ENCODE measurements at regions not wholly inside any gene's neighbourhood (a gene's known extent, or its start where the extent isn't known, plus 50 kb on each side); places are given as distances from the start of the nearest gene placed in this dataset.

DNA sequence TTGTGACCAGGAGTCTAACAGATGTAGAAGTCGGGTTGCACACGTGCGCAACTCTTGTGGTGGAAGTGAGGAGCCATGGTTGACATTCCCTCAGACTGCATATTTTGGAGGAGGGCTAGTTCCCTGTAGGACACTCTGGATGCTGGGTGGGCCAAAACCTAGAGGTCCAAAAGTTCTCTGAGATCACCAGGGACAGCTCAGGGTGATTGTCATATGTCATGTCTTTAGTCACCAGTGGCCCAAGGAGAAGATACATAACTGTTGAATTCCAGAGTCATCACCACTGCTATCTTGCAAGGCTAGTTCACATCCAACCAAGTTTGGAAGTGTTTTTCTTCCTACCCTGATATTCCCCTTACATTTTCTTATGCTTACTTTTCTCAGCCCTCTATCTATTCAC is 95.2 kb upstream of the C3orf80 start:
- no peak overlapping the region for H2AFZ ChIP-seq (ENCODE audit: low read length)
- no peak overlapping the region for H3K27ac ChIP-seq (replicated peaks; ENCODE audit: low read length)
- H2BK15ac ChIP-seq (ENCODE audit: low read length): no peak overlapping the region
- no peaks in the 10 kb centered on the region for H3K79me1 ChIP-seq (ENCODE audit: low read depth, low read length)
- peaks cover 0 to 1% of the 10 kb centered on the region in 2 donors for H3K9me3 ChIP-seq (replicated peaks in 1 of 2; ENCODE audit: control insufficient read depth in 2 of 2, insufficient read depth in 1 of 2, low read depth in 1 of 2, low read length in 2 of 2)
- no peaks in the 10 kb centered on the region for H3K36me3 ChIP-seq (replicated peaks in 1 of 2; ENCODE audit: control insufficient read depth in 2 of 2, insufficient read depth in 2 of 2, low read length in 2 of 2)
- no peak overlapping the region for H4K91ac ChIP-seq (ENCODE audit: low read depth, low read length, poor library complexity)
- H2BK120ac ChIP-seq (ENCODE audit: low read depth, low read length): no peak overlapping the region
- WGBS, 2 donors (ENCODE audit: extremely low coverage in 2 of 2, insufficient read length in 2 of 2, insufficient replicate concordance in 1 of 2): no CpG with 5 or more reads among the region's 3 CpGs
- no peak overlapping the region for H3K4me2 ChIP-seq (ENCODE audit: insufficient read depth, low read length, poor library complexity, severe bottlenecking)
- no peak overlapping the region for H3K14ac ChIP-seq (ENCODE audit: low read length)
- H2AK5ac ChIP-seq (ENCODE audit: low read depth, low read length): no peak overlapping the region
- H3K27me3 ChIP-seq (ENCODE audit: control insufficient read depth in 3 of 3, insufficient read depth in 3 of 3, low read depth in 1 of 3, low read length in 3 of 3): no peaks in the 10 kb centered on the region
- H4K8ac ChIP-seq (ENCODE audit: low read depth, low read length): no peak overlapping the region
- H2BK12ac ChIP-seq (ENCODE audit: low read length): no peak overlapping the region
- H3K23ac ChIP-seq (ENCODE audit: low read depth, low read length, poor library complexity): no peak overlapping the region
- H3K9ac ChIP-seq (ENCODE audit: low read depth, low read length, poor library complexity): no peak overlapping the region
- no peak overlapping the region for H3K4me3 ChIP-seq (ENCODE audit: low read length in 2 of 2)
- no peak overlapping the region for H3K18ac ChIP-seq (ENCODE audit: low read length)
- no peak for DNase-seq (ENCODE audit: low spot score)
- no peaks in the 10 kb centered on the region for H3K4me1 ChIP-seq (ENCODE audit: control insufficient read depth in 2 of 2, insufficient read depth in 1 of 2, low read depth in 1 of 2, low read length in 2 of 2)
- no peak overlapping the region for H2BK5ac ChIP-seq (ENCODE audit: low read length)
- H3K4ac ChIP-seq (ENCODE audit: low read length): no peak overlapping the region

DNA sequence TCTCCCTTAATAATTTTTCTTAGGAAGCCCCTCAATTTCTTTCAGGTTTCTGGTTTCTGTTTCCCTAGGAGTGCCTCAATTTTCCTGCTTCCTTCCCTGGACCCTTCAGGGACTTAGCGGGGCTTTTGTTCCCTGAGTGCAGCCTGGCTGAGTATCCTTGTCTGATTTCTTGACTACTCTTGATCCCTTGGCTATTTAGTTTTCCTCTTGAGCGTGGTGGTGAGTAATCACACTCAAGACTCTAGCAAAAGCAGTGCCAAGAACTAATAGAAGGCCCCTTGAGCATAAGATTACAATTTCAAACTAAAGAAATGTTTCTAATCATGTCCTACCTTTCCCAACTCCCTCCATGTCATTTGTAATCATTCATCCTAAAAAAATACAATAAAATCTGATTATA is 94.3 kb upstream of the C3orf80 start:
- Histone ChIP-seq H2BK15ac (ENCODE audit: low read length) (no peak overlapping the region), H3K27ac (replicated peaks; ENCODE audit: low read length) (no peak overlapping the region), H4K91ac (ENCODE audit: low read depth, low read length, poor library complexity) (no peak overlapping the region), H3K4me3 (ENCODE audit: low read length in 2 of 2) (no peak overlapping the region), H3K9ac (ENCODE audit: low read depth, low read length, poor library complexity) (no peak overlapping the region), H3K14ac (ENCODE audit: low read length) (no peak overlapping the region), H3K36me3 (replicated peaks in 1 of 2; ENCODE audit: control insufficient read depth in 2 of 2, insufficient read depth in 2 of 2, low read length in 2 of 2) (no peaks in the 10 kb centered on the region), H4K8ac (ENCODE audit: low read depth, low read length) (no peak overlapping the region), H3K4ac (ENCODE audit: low read length) (no peak overlapping the region), H2BK5ac (ENCODE audit: low read length) (no peak overlapping the region), H3K27me3 (ENCODE audit: control insufficient read depth in 3 of 3, insufficient read depth in 3 of 3, low read depth in 1 of 3, low read length in 3 of 3) (no peaks in the 10 kb centered on the region), H2AFZ (ENCODE audit: low read length) (no peak overlapping the region), H3K4me1 (ENCODE audit: control insufficient read depth in 2 of 2, insufficient read depth in 1 of 2, low read depth in 1 of 2, low read length in 2 of 2) (no peaks in the 10 kb centered on the region), H3K4me2 (ENCODE audit: insufficient read depth, low read length, poor library complexity, severe bottlenecking) (no peak overlapping the region), H2AK5ac (ENCODE audit: low read depth, low read length) (no peak overlapping the region), H3K9me3 (replicated peaks in 1 of 2; ENCODE audit: control insufficient read depth in 2 of 2, insufficient read depth in 1 of 2, low read depth in 1 of 2, low read length in 2 of 2) (peaks cover 0 to 1% of the 10 kb centered on the region in 2 donors), H2BK120ac (ENCODE audit: low read depth, low read length) (no peak overlapping the region), H3K18ac (ENCODE audit: low read length) (no peak overlapping the region), H3K23ac (ENCODE audit: low read depth, low read length, poor library complexity) (no peak overlapping the region), H3K79me1 (ENCODE audit: low read depth, low read length) (no peaks in the 10 kb centered on the region), H2BK12ac (ENCODE audit: low read length) (no peak overlapping the region)
- DNase-seq (ENCODE audit: low spot score): no peak
- no CpG with 5 or more reads among the region's 2 CpGs for WGBS, 2 donors (ENCODE audit: extremely low coverage in 2 of 2, insufficient read length in 2 of 2, insufficient replicate concordance in 1 of 2)

- Histone ChIP-seq H4K91ac (ENCODE audit: low read depth, low read length, poor library complexity) (no peak overlapping the region), H2BK120ac (ENCODE audit: low read depth, low read length) (no peak overlapping the region), H4K8ac (ENCODE audit: low read depth, low read length) (no peak overlapping the region), H2BK12ac (ENCODE audit: low read length) (no peak overlapping the region), H2AFZ (ENCODE audit: low read length) (no peak overlapping the region), H2BK15ac (ENCODE audit: low read length) (no peak overlapping the region), H3K36me3 (replicated peaks in 1 of 2; ENCODE audit: control insufficient read depth in 2 of 2, insufficient read depth in 2 of 2, low read length in 2 of 2) (no peaks in the 10 kb centered on the region), H3K9me3 (replicated peaks in 1 of 2; ENCODE audit: control insufficient read depth in 2 of 2, insufficient read depth in 1 of 2, low read depth in 1 of 2, low read length in 2 of 2) (peaks cover 0 to 1% of the 10 kb centered on the region in 2 donors), H3K14ac (ENCODE audit: low read length) (no peak overlapping the region), H3K4me1 (ENCODE audit: control insufficient read depth in 2 of 2, insufficient read depth in 1 of 2, low read depth in 1 of 2, low read length in 2 of 2) (no peaks in the 10 kb centered on the region), H3K23ac (ENCODE audit: low read depth, low read length, poor library complexity) (no peak overlapping the region), H3K4me3 (ENCODE audit: low read length in 2 of 2) (no peak overlapping the region), H2AK5ac (ENCODE audit: low read depth, low read length) (no peak overlapping the region), H3K18ac (ENCODE audit: low read length) (no peak overlapping the region), H3K4ac (ENCODE audit: low read length) (no peak overlapping the region), H3K79me1 (ENCODE audit: low read depth, low read length) (no peaks in the 10 kb centered on the region), H3K9ac (ENCODE audit: low read depth, low read length, poor library complexity) (no peak overlapping the region), H3K4me2 (ENCODE audit: insufficient read depth, low read length, poor library complexity, severe bottlenecking) (no peak overlapping the region), H3K27me3 (ENCODE audit: control insufficient read depth in 3 of 3, insufficient read depth in 3 of 3, low read depth in 1 of 3, low read length in 3 of 3) (no peaks in the 10 kb centered on the region), H2BK5ac (ENCODE audit: low read length) (no peak overlapping the region), H3K27ac (replicated peaks; ENCODE audit: low read length) (no peak overlapping the region)
- no peak for DNase-seq (ENCODE audit: low spot score)
- WGBS, 2 donors (ENCODE audit: extremely low coverage in 2 of 2, insufficient read length in 2 of 2, insufficient replicate concordance in 1 of 2): no CpG with 5 or more reads among the region's 4 CpGs
Measured at GRCh38 chr3:160132226-160132625, 93.0 kb upstream of the C3orf80 start.

- Histone ChIP-seq H3K79me1 (ENCODE audit: low read depth, low read length) (no peaks in the 10 kb centered on the region), H3K36me3 (replicated peaks in 1 of 2; ENCODE audit: control insufficient read depth in 2 of 2, insufficient read depth in 2 of 2, low read length in 2 of 2) (no peaks in the 10 kb centered on the region), H3K14ac (ENCODE audit: low read length) (no peak overlapping the region), H3K18ac (ENCODE audit: low read length) (no peak overlapping the region), H3K4me2 (ENCODE audit: insufficient read depth, low read length, poor library complexity, severe bottlenecking) (no peak overlapping the region), H2BK5ac (ENCODE audit: low read length) (no peak overlapping the region), H2AFZ (ENCODE audit: low read length) (no peak overlapping the region), H2BK12ac (ENCODE audit: low read length) (no peak overlapping the region), H3K27ac (replicated peaks; ENCODE audit: low read length) (no peak overlapping the region), H3K23ac (ENCODE audit: low read depth, low read length, poor library complexity) (no peak overlapping the region), H3K4ac (ENCODE audit: low read length) (no peak overlapping the region), H3K27me3 (ENCODE audit: control insufficient read depth in 3 of 3, insufficient read depth in 3 of 3, low read depth in 1 of 3, low read length in 3 of 3) (no peaks in the 10 kb centered on the region), H4K91ac (ENCODE audit: low read depth, low read length, poor library complexity) (no peak overlapping the region), H3K4me3 (ENCODE audit: low read length in 2 of 2) (no peak overlapping the region), H2BK15ac (ENCODE audit: low read length) (no peak overlapping the region), H3K4me1 (ENCODE audit: control insufficient read depth in 2 of 2, insufficient read depth in 1 of 2, low read depth in 1 of 2, low read length in 2 of 2) (no peaks in the 10 kb centered on the region), H2AK5ac (ENCODE audit: low read depth, low read length) (no peak overlapping the region), H3K9me3 (replicated peaks in 1 of 2; ENCODE audit: control insufficient read depth in 2 of 2, insufficient read depth in 1 of 2, low read depth in 1 of 2, low read length in 2 of 2) (no peaks in the 10 kb centered on the region), H2BK120ac (ENCODE audit: low read depth, low read length) (no peak overlapping the region), H4K8ac (ENCODE audit: low read depth, low read length) (no peak overlapping the region), H3K9ac (ENCODE audit: low read depth, low read length, poor library complexity) (no peak overlapping the region)
- WGBS, 2 donors (ENCODE audit: extremely low coverage in 2 of 2, insufficient read length in 2 of 2, insufficient replicate concordance in 1 of 2): no CpG with 5 or more reads among the region's 3 CpGs
- DNase-seq (ENCODE audit: low spot score): no peak
Measured at GRCh38 chr3:160133757-160134156, 91.5 kb upstream of the C3orf80 start.

Measured in neuronal stem cell (in vitro differentiated cells).